KMS-11 (cell line): ENCODE measurements at regions not wholly inside any gene's neighbourhood (a gene's known extent, or its start where the extent isn't known, plus 50 kb on each side); places are given as distances from the start of the nearest gene placed in this dataset.

Experiments used
- H2AFZ ChIP-seq: fragments of 200-600 bp; sonication (generic); 2 replicates; pipeline ENCODE4 v1.6.1; 2016; ENCODE audit warnings: antibody characterized with exemption, mixed run types, low read depth
- H3K27ac ChIP-seq: fragments of 200-600 bp; sonication (generic); 2 replicates; pipeline ENCODE4 v1.6.1; 2016; ENCODE audit warnings: mild to moderate bottlenecking, mixed run types
- H3K27me3 ChIP-seq: fragments of 200-600 bp; sonication (generic); 2 replicates; pipeline ENCODE4 v1.6.1; 2017; ENCODE audit warnings: mild to moderate bottlenecking, low read depth, mixed run types, moderate library complexity; ENCODE audit not compliant: insufficient read depth
- H3K36me3 ChIP-seq: fragments of 200-600 bp; sonication (generic); 2 replicates; pipeline ENCODE4 v1.6.1; 2017; ENCODE audit warnings: mild to moderate bottlenecking, mixed run types; ENCODE audit not compliant: insufficient read depth
- H3K4me1 ChIP-seq: fragments of 200-600 bp; sonication (generic); 2 replicates; pipeline ENCODE4 v1.6.1; 2016; ENCODE audit warnings: mild to moderate bottlenecking, low read depth, mixed run types; ENCODE audit not compliant: poor library complexity, severe bottlenecking
- H3K4me2 ChIP-seq: fragments of 200-600 bp; sonication (generic); 2 replicates; pipeline ENCODE4 v1.7.0; 2016; ENCODE audit warnings: mild to moderate bottlenecking, mixed run types
- H3K4me3 ChIP-seq: fragments of 200-600 bp; sonication (generic); IDR thresholded peaks from 2 replicates; pipeline ENCODE4 v1.6.1; 2017; ENCODE audit warnings: low read depth, low read length, mixed read lengths; ENCODE audit not compliant: insufficient read depth
- H3K79me2 ChIP-seq: fragments of 200-600 bp; sonication (generic); 2 replicates; pipeline ENCODE4 v1.6.1; 2016; ENCODE audit warnings: low read depth, mixed run types; ENCODE audit not compliant: insufficient read depth
- H3K9ac ChIP-seq: fragments of 200-600 bp; sonication (generic); 2 replicates; pipeline ENCODE4 v1.6.1; 2016; ENCODE audit warnings: mild to moderate bottlenecking, mixed run types
- H4K20me1 ChIP-seq: fragments of 200-600 bp; sonication (generic); 2 replicates; pipeline ENCODE4 v1.6.1; 2016; ENCODE audit warnings: mild to moderate bottlenecking, mixed run types; ENCODE audit not compliant: insufficient read depth
- TF ChIP-seq, protein P1 (sequence below): fragments of 200-600 bp; sonication (generic); conservative IDR thresholded peaks from 2 replicates; pipeline ENCODE4 v1.6.1; 2017; ENCODE audit warnings: low read depth, mild to moderate bottlenecking, antibody characterized with exemption, low read length, moderate library complexity, mixed read lengths

DNA sequence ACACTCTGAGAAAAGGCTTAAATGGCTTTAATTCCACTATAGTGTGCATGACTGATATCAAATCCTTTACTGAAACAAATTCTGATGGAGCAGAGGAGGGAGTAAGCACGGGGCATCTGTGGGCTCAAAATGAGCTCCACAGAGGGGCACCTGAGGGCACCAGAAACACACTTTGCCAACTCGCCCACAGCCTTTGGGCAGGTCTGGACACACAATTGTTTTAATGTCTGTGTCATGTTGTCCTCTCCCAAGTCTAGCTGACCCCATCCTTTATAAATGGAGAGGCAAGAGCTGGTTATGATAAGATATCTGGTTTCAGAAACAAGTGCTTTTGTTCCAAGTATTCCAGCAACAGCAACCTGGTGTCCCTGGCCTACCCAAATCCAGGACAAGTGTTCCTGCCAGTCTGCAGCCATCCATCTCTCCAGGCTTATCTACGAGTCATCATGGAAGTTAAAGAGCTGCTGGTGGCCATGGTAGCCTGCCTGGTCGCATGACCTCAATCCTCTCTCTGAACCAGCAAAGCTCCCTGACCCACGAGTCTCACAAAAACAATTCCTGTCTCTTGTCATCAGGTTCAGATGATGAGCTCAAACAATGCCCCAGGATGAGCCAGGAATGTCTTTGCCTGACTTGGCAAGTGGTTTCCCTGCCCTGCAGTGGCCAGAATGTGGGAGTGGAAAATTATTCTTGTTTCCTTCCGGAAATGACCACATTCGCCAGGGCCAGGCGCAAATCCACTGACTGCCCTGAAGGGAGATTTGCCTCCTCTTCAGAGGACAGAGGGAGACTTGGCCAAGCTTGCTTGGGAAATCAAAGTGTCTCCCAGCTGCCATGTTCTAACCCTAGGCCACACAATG, 64.4 kb upstream of the TPM1 start:
- Histone ChIP-seq H3K4me2 (no peak overlapping the region), H3K27ac (no peak overlapping the region), H2AFZ (no peak overlapping the region)

GRCh38 chr15:62979252-62979651, 63.3 kb upstream of the TPM1 start:
- Histone ChIP-seq H3K4me3 (no peak overlapping the region), H3K36me3 (no peaks in the 10 kb centered on the region), H3K4me1 (no peaks in the 10 kb centered on the region), H4K20me1 (no peaks in the 10 kb centered on the region), H3K27me3 (no peaks in the 10 kb centered on the region), H3K79me2 (no peaks in the 10 kb centered on the region), H3K4me2 (no peak overlapping the region), H3K27ac (no peak overlapping the region), H3K9ac (no peak overlapping the region), H2AFZ (no peak overlapping the region)
- TF ChIP-seq, protein P1, sequence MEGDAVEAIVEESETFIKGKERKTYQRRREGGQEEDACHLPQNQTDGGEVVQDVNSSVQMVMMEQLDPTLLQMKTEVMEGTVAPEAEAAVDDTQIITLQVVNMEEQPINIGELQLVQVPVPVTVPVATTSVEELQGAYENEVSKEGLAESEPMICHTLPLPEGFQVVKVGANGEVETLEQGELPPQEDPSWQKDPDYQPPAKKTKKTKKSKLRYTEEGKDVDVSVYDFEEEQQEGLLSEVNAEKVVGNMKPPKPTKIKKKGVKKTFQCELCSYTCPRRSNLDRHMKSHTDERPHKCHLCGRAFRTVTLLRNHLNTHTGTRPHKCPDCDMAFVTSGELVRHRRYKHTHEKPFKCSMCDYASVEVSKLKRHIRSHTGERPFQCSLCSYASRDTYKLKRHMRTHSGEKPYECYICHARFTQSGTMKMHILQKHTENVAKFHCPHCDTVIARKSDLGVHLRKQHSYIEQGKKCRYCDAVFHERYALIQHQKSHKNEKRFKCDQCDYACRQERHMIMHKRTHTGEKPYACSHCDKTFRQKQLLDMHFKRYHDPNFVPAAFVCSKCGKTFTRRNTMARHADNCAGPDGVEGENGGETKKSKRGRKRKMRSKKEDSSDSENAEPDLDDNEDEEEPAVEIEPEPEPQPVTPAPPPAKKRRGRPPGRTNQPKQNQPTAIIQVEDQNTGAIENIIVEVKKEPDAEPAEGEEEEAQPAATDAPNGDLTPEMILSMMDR = no peak

More for the DNA sequence above, 64.4 kb upstream of the TPM1 start:
- H3K27me3 ChIP-seq = no peaks in the 10 kb centered on the region
- no peak overlapping the region for H3K9ac ChIP-seq
- no peaks in the 10 kb centered on the region for H3K36me3 ChIP-seq
- no peak overlapping the region for H3K4me3 ChIP-seq
- TF ChIP-seq, protein P1 = no peak
- H3K4me1 ChIP-seq = no peaks in the 10 kb centered on the region
- H3K79me2 ChIP-seq = no peaks in the 10 kb centered on the region
- no peaks in the 10 kb centered on the region for H4K20me1 ChIP-seq

GRCh38 chr15:62981071-62981470, 61.5 kb upstream of the TPM1 start:
- Histone ChIP-seq H3K36me3 (no peaks in the 10 kb centered on the region), H3K4me1 (no peaks in the 10 kb centered on the region), H3K4me2 (no peak overlapping the region), H3K4me3 (no peak overlapping the region), H3K27me3 (no peaks in the 10 kb centered on the region), H3K9ac (no peak overlapping the region), H4K20me1 (no peaks in the 10 kb centered on the region), H3K79me2 (no peaks in the 10 kb centered on the region), H3K27ac (no peak overlapping the region), H2AFZ (no peak overlapping the region)
- TF ChIP-seq, protein P1 = no peak

- no peak overlapping the region for H2AFZ ChIP-seq
- H3K27ac ChIP-seq = no peak overlapping the region
- H3K4me3 ChIP-seq = no peak overlapping the region
- H3K4me1 ChIP-seq = no peaks in the 10 kb centered on the region
- H3K9ac ChIP-seq = no peak overlapping the region
- no peaks in the 10 kb centered on the region for H3K36me3 ChIP-seq
- no peak overlapping the region for H3K4me2 ChIP-seq
- TF ChIP-seq, protein P1 = no peak
- no peaks in the 10 kb centered on the region for H3K79me2 ChIP-seq
- H4K20me1 ChIP-seq = no peaks in the 10 kb centered on the region
- H3K27me3 ChIP-seq = no peaks in the 10 kb centered on the region
Measured at GRCh38 chr15:62983956-62984355, 58.6 kb upstream of the TPM1 start.
